ENCODE measurements at regions not wholly inside any gene's neighbourhood (a gene's known extent, or its start where the extent isn't known, plus 50 kb on each side); places are given as distances from the start of the nearest gene placed in this dataset.
A peak's percentile ranks its signal among the peaks of the same experiment; 100 is the strongest.

- peak; percentile 11 for DNase-seq
Observed at GRCh38 chr2:138994502-138994901, 214.3 kb upstream of the NXPH2 start.

GRCh38 chr2:138985881-138986280, 205.7 kb upstream of the NXPH2 start:
- DNase-seq: no peak

GRCh38 chr2:138979131-138979785, 199.1 kb upstream of the NXPH2 start:
- DNase-seq: peak; percentile 92

- no peak for DNase-seq
Observed at GRCh38 chr2:138974651-138975050, 194.5 kb upstream of the NXPH2 start.

- DNase-seq: no peak
Observed at GRCh38 chr2:138964418-138964817, 184.2 kb upstream of the NXPH2 start.

GRCh38 chr2:138962686-138963085, 182.5 kb upstream of the NXPH2 start:
- no peak for DNase-seq

GRCh38 chr2:138960191-138960590, 180.0 kb upstream of the NXPH2 start:
- no peak for DNase-seq

GRCh38 chr2:138959031-138959430, 178.8 kb upstream of the NXPH2 start:
- peak; percentile 21 for DNase-seq

- DNase-seq: no peak
Observed at GRCh38 chr2:138956116-138956515, 175.9 kb upstream of the NXPH2 start.

- no peak for DNase-seq
Observed at GRCh38 chr2:138950486-138950885, 170.3 kb upstream of the NXPH2 start.

- no peak for DNase-seq
Observed at GRCh38 chr2:138949517-138949916, 169.3 kb upstream of the NXPH2 start.

- no peak for DNase-seq
Observed at GRCh38 chr2:138948070-138948539, 167.9 kb upstream of the NXPH2 start.

- DNase-seq: no peak
Observed at GRCh38 chr2:138943470-138943869, 163.3 kb upstream of the NXPH2 start.

- DNase-seq: no peak
Observed at GRCh38 chr2:138942466-138942865, 162.3 kb upstream of the NXPH2 start.

- peak; percentile 24 for DNase-seq
Observed at GRCh38 chr2:138931284-138932256, 151.4 kb upstream of the NXPH2 start.

- DNase-seq: no peak
Observed at GRCh38 chr2:138930571-138930970, 150.4 kb upstream of the NXPH2 start.

GRCh38 chr2:138928374-138929021, 148.3 kb upstream of the NXPH2 start:
- DNase-seq: no peak

- no peak for DNase-seq
Observed at GRCh38 chr2:138922973-138923563, 142.9 kb upstream of the NXPH2 start.

- DNase-seq: peak; percentile 83
Observed at GRCh38 chr2:138919120-138919747, 139.0 kb upstream of the NXPH2 start.

- DNase-seq: no peak
Observed at GRCh38 chr2:138910427-138910826, 130.2 kb upstream of the NXPH2 start.

- DNase-seq: no peak
Observed at GRCh38 chr2:138906549-138906948, 126.4 kb upstream of the NXPH2 start.

GRCh38 chr2:138902239-138902871, 122.2 kb upstream of the NXPH2 start:
- no peak for DNase-seq

Measured in NCI-H524 treated with DMSO at 0.1 percent for 48 hours (cell line).